ENCODE measurements at regions not wholly inside any gene's neighbourhood (a gene's known extent, or its start where the extent isn't known, plus 50 kb on each side); places are given as distances from the start of the nearest gene placed in this dataset.

DNA sequence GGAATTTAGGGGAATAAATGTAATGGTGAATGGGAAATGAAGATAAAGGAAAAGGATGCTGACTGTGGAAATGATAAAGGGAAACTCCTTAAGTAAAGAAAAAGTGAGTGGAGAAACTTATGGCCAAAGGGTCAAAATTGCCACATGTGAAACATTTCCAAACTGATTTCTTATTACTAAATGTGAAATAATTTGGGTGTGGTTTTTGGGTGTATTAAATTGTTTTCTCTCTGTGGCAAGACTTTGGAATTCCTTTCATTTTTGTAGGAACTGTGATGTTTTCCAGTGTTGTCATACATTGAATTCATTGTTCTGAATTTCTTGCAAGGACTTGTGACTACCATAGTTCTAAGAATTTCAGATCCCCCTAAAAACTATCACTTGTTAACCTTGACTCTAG lies 1891.5 kb upstream of the SEL1L start:
- no peaks in the 10 kb centered on the region for H3K4me1 ChIP-seq
- H3K27ac ChIP-seq, result no peak overlapping the region
- TF ChIP-seq, protein P1, sequence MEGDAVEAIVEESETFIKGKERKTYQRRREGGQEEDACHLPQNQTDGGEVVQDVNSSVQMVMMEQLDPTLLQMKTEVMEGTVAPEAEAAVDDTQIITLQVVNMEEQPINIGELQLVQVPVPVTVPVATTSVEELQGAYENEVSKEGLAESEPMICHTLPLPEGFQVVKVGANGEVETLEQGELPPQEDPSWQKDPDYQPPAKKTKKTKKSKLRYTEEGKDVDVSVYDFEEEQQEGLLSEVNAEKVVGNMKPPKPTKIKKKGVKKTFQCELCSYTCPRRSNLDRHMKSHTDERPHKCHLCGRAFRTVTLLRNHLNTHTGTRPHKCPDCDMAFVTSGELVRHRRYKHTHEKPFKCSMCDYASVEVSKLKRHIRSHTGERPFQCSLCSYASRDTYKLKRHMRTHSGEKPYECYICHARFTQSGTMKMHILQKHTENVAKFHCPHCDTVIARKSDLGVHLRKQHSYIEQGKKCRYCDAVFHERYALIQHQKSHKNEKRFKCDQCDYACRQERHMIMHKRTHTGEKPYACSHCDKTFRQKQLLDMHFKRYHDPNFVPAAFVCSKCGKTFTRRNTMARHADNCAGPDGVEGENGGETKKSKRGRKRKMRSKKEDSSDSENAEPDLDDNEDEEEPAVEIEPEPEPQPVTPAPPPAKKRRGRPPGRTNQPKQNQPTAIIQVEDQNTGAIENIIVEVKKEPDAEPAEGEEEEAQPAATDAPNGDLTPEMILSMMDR (IDR thresholded peaks at IDR 0.05), result no peak
- no peak for TF ChIP-seq EP300 (IDR thresholded peaks at IDR 0.05)
- TF ChIP-seq POLR2AphosphoS5 (IDR thresholded peaks at IDR 0.05), result no peak
- no peak for TF ChIP-seq POLR2A (IDR thresholded peaks at IDR 0.05)
- no peak overlapping the region for H3K4me3 ChIP-seq
- no peaks in the 10 kb centered on the region for H3K36me3 ChIP-seq
- H3K27me3 ChIP-seq, result no peaks in the 10 kb centered on the region
- intact Hi-C loops (cut with DNase I), result no loop called here
- no peak for DNase-seq
- no peaks in the 10 kb centered on the region for H3K9me3 ChIP-seq

DNA sequence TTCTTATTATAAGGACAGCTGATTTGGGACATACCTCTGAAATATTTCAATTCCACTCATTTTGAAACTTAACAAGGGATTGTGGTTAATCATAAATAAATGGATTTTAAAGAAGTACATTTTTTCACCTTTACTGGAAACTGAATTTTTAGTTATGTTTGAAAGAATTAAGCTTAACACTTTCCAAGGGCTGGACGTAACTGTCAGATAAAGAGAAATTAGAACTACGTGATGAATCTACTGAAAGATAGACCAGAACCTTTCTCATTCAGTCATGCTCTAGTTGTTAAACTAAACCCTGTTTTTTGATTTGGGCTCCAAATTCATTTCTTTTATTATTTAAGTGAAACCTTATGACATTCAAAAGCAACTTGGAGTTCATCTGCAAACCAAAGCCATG lies 1892.1 kb upstream of the SEL1L start:
- 90 to 95% methylated on average over 2 of the region's 2 CpGs for WGBS, 2 donors
- Histone ChIP-seq H3K4me3 (no peak overlapping the region), H3K4me1 (no peaks in the 10 kb centered on the region), H3K9me3 (no peaks in the 10 kb centered on the region), H3K27ac (no peak overlapping the region), H3K27me3 (no peaks in the 10 kb centered on the region), H3K36me3 (no peaks in the 10 kb centered on the region)
- DNase-seq, result no peak
- TF ChIP-seq POLR2A (IDR thresholded peaks at IDR 0.05) (no peak), EP300 (IDR thresholded peaks at IDR 0.05) (no peak), POLR2AphosphoS5 (IDR thresholded peaks at IDR 0.05) (no peak)
- TF ChIP-seq, protein P1 (IDR thresholded peaks at IDR 0.05), result no peak
- intact Hi-C loops (cut with DNase I), result no loop called here

GRCh38 chr14:83433618-83434017 lies 1900.0 kb upstream of the SEL1L start:
- DNase-seq, result no peak
- H3K27me3 ChIP-seq, result no peaks in the 10 kb centered on the region
- H3K4me1 ChIP-seq, result no peaks in the 10 kb centered on the region
- 80 to 85% methylated on average over 1 of the region's 1 CpG for WGBS, 2 donors
- no peak overlapping the region for H3K27ac ChIP-seq
- no peak overlapping the region for H3K4me3 ChIP-seq
- TF ChIP-seq EP300 (IDR thresholded peaks at IDR 0.05) (no peak), POLR2A (IDR thresholded peaks at IDR 0.05) (no peak), POLR2AphosphoS5 (IDR thresholded peaks at IDR 0.05) (no peak)
- TF ChIP-seq, protein P1 (IDR thresholded peaks at IDR 0.05), result no peak
- intact Hi-C loops (cut with DNase I), result no loop called here
- H3K36me3 ChIP-seq, result no peaks in the 10 kb centered on the region
- no peaks in the 10 kb centered on the region for H3K9me3 ChIP-seq

DNA sequence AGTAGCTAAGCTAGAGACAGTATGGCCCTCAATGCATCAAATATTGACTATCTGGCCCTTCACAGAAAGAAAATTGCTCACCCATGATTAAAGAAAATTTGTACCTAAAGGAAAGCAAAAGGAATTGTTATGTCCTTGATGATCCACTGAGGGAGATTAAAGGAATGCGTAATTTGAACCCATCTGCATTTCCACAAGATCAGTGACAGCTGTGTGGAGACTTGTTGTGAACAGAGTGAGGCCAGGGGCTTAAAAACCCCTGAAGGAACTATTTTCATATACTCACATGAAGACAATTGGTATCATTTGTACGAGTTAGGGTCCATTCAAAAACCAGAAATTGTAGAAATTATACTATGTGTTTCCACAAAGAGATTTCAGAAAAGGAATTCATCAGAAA lies 1908.1 kb upstream of the SEL1L start:
- intact Hi-C loops (cut with DNase I), result no loop called here
- WGBS, 2 donors, result 66 to 78% methylated on average over 2 of the region's 2 CpGs
- Histone ChIP-seq H3K4me1 (no peaks in the 10 kb centered on the region), H3K27me3 (no peaks in the 10 kb centered on the region), H3K4me3 (no peak overlapping the region), H3K27ac (no peak overlapping the region), H3K9me3 (no peaks in the 10 kb centered on the region), H3K36me3 (no peaks in the 10 kb centered on the region)
- DNase-seq, result no peak
- no peak for TF ChIP-seq POLR2A (IDR thresholded peaks at IDR 0.05)
- TF ChIP-seq EP300 (IDR thresholded peaks at IDR 0.05), result no peak
- TF ChIP-seq POLR2AphosphoS5 (IDR thresholded peaks at IDR 0.05), result no peak
- TF ChIP-seq, protein P1 (IDR thresholded peaks at IDR 0.05), result no peak

DNA sequence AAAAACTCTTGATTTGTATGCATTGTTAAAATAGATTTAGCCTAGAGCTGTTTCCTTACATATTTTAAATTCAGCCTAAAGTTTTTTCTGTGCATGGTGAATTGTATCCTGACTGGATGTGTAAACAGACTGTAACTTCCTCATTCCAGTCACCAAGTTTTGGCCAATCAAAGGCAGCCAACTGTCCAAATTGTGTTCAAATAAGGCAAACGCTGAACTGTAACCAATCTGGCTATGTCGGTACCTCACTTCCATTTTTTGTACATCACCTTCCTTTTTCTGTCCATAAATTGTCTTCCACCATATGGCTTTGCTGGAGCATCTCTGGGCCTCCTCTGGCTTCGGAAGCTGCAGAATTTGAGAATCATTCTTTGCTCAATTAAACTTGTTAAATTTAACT lies 1921.9 kb upstream of the SEL1L start:
- H3K27me3 ChIP-seq, result no peaks in the 10 kb centered on the region
- 83 to 90% methylated on average over 3 of the region's 3 CpGs for WGBS, 2 donors
- peaks cover 0 to 8% (median 2%) of the 10 kb centered on the region in 4 donors for H3K9me3 ChIP-seq
- H3K27ac ChIP-seq, result no peak overlapping the region
- TF ChIP-seq, protein P1 (IDR thresholded peaks at IDR 0.05), result no peak
- no peak for TF ChIP-seq EP300 (IDR thresholded peaks at IDR 0.05)
- no peak for TF ChIP-seq POLR2AphosphoS5 (IDR thresholded peaks at IDR 0.05)
- TF ChIP-seq POLR2A (IDR thresholded peaks at IDR 0.05), result no peak
- no peaks in the 10 kb centered on the region for H3K4me1 ChIP-seq
- H3K36me3 ChIP-seq, result no peaks in the 10 kb centered on the region
- intact Hi-C loops (cut with DNase I), result no loop called here
- no peak for DNase-seq
- no peak overlapping the region for H3K4me3 ChIP-seq

Measured in sigmoid colon (tissue), 6 donors.